ENCODE measurements at regions not wholly inside any gene's neighbourhood (a gene's known extent, or its start where the extent isn't known, plus 50 kb on each side); places are given as distances from the start of the nearest gene placed in this dataset.

DNA sequence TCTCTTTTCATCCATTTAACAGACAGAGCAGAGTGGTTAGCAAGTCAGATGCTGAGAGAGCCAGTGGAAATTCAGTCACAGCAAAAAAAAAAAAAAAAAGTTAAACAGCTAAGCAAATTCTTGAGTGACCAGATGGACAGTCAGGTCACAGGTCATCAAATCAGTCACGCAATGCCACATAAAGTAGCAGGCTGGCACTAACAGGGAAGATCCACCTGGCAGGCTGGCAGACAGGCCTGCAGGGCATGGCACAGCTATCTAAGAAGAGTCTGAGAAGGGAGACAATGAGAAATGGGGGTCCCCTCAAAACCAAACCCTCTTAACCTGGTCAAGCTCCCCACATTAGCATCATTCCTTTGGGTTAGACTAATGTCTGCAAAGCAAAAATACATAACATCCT is 371.9 kb downstream of the TTLL7 start:
- no peak for DNase-seq (ENCODE audit: low read depth)
- TF ChIP-seq, protein P1, sequence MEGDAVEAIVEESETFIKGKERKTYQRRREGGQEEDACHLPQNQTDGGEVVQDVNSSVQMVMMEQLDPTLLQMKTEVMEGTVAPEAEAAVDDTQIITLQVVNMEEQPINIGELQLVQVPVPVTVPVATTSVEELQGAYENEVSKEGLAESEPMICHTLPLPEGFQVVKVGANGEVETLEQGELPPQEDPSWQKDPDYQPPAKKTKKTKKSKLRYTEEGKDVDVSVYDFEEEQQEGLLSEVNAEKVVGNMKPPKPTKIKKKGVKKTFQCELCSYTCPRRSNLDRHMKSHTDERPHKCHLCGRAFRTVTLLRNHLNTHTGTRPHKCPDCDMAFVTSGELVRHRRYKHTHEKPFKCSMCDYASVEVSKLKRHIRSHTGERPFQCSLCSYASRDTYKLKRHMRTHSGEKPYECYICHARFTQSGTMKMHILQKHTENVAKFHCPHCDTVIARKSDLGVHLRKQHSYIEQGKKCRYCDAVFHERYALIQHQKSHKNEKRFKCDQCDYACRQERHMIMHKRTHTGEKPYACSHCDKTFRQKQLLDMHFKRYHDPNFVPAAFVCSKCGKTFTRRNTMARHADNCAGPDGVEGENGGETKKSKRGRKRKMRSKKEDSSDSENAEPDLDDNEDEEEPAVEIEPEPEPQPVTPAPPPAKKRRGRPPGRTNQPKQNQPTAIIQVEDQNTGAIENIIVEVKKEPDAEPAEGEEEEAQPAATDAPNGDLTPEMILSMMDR (conservative IDR thresholded peaks at IDR 0.05; ENCODE audit: control insufficient read depth, insufficient read depth, low read depth, low read length): no peak
- no peak overlapping the region for H3K4me3 ChIP-seq (ENCODE audit: control insufficient read depth, low read depth, low read length)

DNA sequence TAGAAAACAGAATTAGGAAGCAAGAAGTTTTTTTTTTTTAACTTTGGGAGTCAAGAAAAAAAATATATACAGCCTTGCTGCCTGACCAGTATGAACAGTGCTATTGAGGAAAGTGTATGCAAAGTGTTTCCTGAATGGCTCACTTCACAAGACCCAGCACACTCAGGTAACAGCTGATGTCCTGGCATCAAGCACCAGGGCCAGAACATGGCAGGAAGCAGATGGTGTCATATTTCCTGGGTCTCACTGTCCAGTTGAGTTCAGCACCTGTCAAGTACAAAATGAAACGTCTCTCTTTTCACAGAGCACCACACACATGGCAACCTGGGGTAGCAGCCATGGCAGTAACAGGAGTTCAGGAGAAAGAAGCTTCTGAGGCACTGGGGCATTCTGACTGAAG is 372.3 kb downstream of the TTLL7 start:
- TF ChIP-seq, protein P1 (conservative IDR thresholded peaks at IDR 0.05; ENCODE audit: control insufficient read depth, insufficient read depth, low read depth, low read length): no peak
- DNase-seq (ENCODE audit: low read depth): no peak
- H3K4me3 ChIP-seq (ENCODE audit: control insufficient read depth, low read depth, low read length): no peak overlapping the region

DNA sequence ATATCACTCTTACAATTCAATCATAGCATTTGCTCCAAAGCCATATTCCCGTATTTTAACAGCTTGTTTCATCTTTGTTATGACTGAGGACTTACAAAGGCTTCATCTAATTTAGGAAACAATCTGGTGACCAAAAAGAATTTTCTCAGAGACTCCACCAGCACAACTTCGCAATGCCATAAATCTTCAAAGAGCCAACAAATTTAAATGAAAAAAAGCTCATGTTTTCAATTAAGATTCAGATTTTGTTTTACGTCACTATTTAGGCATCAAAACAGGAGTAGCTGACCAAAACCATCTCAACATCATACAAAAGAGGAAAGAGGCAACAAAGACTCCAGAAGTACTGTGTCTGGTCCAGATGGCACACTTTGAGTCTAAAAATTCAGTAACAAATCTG is 373.3 kb downstream of the TTLL7 start:
- TF ChIP-seq, protein P1 (conservative IDR thresholded peaks at IDR 0.05; ENCODE audit: control insufficient read depth, insufficient read depth, low read depth, low read length): no peak
- DNase-seq (ENCODE audit: low read depth): no peak
- no peak overlapping the region for H3K4me3 ChIP-seq (ENCODE audit: control insufficient read depth, low read depth, low read length)

DNA sequence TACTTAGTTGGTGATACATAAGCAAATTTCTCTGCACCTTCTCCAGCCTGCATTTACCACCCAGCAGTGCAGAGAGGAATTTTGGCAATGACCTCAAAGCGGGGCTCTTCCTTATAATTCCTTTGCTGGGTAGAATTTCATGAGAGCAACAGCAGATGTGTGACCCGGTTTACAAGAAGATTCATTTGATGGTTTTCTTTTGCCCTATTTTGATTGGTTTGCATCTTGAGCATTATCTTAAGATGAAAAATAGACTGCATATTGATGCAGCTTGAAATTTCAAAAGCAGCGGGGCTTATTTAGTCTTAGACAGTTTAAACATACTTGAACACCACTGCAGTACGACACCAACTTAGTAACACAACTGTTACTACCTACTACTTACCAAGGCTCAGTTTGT is 378.9 kb downstream of the TTLL7 start:
- H3K4me3 ChIP-seq (ENCODE audit: control insufficient read depth, low read depth, low read length): no peak overlapping the region
- no peak for DNase-seq (ENCODE audit: low read depth)
- TF ChIP-seq, protein P1 (conservative IDR thresholded peaks at IDR 0.05; ENCODE audit: control insufficient read depth, insufficient read depth, low read depth, low read length): no peak

DNA sequence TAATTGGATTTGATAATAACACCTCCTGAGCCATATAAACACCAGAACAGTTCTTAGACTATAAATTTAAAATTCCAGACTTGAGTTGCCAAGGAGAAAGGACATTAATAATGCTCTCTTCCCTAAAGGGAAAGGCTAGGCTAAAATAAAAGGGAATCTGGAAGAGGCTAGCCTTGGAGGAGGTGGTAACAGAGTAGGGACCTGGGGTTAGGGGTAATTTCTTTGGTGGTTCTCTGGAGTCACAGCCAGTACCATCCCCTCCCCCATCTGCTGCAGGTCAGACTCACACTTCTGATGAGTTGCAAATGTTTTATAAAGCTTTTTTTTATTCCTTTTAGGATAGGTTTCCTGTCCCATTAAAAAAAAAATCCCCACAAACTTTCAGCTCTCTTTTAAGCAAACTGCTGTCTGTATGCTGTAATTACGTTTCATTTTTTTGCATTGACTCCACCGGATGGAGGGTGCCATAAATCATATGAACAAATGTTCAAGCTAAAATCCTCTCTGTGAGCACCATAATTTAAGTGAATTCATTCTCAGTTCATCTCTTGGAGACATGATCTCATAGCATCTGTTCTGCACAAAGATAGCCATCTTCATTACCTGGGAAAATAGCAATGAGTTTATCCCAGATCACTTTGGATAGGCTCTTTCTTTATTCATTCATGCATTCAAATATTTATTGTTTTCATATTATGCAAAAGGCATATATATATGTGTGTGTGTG is 379.6 kb downstream of the TTLL7 start:
- TF ChIP-seq, protein P1 (conservative IDR thresholded peaks at IDR 0.05; ENCODE audit: control insufficient read depth, insufficient read depth, low read depth, low read length): no peak
- no peak for DNase-seq (ENCODE audit: low read depth)
- no peak overlapping the region for H3K4me3 ChIP-seq (ENCODE audit: control insufficient read depth, low read depth, low read length)

DNA sequence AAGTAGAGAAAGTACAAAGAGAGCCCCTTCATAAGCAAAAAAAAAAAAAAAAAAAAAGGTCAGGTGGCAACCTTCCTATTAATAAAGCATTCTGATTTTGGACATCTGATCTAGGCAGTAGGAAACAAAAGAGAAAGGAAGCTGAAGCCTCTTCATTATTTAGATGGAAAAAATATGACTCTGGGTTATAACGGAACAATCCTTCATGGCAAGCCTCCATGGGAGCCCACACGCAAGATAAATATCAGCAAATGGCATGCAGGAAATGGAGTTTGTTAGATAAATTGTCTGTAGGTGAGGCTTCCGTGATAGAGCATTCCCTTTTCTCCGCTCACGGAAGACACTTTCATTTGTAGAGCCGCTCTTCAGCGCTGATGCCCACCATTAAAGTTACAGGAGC is 381.0 kb downstream of the TTLL7 start:
- H3K4me3 ChIP-seq (ENCODE audit: control insufficient read depth, low read depth, low read length): no peak overlapping the region
- DNase-seq (ENCODE audit: low read depth): no peak
- TF ChIP-seq, protein P1 (conservative IDR thresholded peaks at IDR 0.05; ENCODE audit: control insufficient read depth, insufficient read depth, low read depth, low read length): no peak

DNA sequence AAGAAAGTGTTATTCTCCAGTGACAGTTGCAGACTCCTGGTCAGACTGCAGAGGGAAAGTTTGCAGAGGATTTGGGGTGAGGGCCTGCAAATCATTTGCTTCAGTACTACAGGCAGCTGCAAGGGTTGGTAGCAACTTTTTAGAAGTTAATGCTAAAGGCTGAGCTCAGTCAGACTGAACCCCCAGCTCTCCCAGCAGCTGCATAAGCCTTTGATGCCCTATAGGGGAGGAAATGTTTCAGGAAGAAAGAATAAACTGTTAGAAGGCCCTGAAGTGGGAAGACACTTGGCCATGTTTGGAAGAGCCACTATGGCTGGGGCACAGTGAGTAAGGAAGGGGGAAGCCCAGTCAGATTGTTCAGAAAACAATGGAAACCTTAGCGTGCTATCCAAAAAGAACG is 383.6 kb downstream of the TTLL7 start:
- TF ChIP-seq, protein P1 (conservative IDR thresholded peaks at IDR 0.05; ENCODE audit: control insufficient read depth, insufficient read depth, low read depth, low read length): no peak
- DNase-seq (ENCODE audit: low read depth): no peak
- no peak overlapping the region for H3K4me3 ChIP-seq (ENCODE audit: control insufficient read depth, low read depth, low read length)
